HL-60 (cell line): ENCODE measurements at regions not wholly inside any gene's neighbourhood (a gene's known extent, or its start where the extent isn't known, plus 50 kb on each side); places are given as distances from the start of the nearest gene placed in this dataset.

ENCODE experiments used
- DNase-seq, 2 experiments: peaks; one replicate each; pipeline ENCODE4 v3.0.0-alpha.2; 2010 to 2020; ENCODE audit warnings: low read depth in 1 of 2, low spot score in 1 of 2
- H3K27ac ChIP-seq: fragments of 250-450 bp; sonication (Bioruptor Pico); replicated peaks from 2 replicates; pipeline ENCODE4 v1.5.1; 2020; ENCODE audit warnings: mild to moderate bottlenecking, moderate library complexity
- H3K27me3 ChIP-seq: fragments of 250-450 bp; sonication (Bioruptor Pico); 2 replicates; pipeline ENCODE4 v1.5.1; 2021; ENCODE audit warnings: mild to moderate bottlenecking, moderate library complexity; ENCODE audit not compliant: insufficient read depth, poor library complexity, severe bottlenecking
- H3K4me3 ChIP-seq: replicated peaks from 2 replicates; pipeline ENCODE4 v1.5.1; 2011; ENCODE audit warnings: mild to moderate bottlenecking, control low read depth, low read length; ENCODE audit not compliant: insufficient read depth
- CTCF ChIP-seq: IDR thresholded peaks from one replicate; pipeline ENCODE4 v1.5.1; 2011; ENCODE audit warnings: low read length, control low read depth, inconsistent platforms; ENCODE audit not compliant: insufficient read depth
- GABPA ChIP-seq: IDR thresholded peaks from 2 replicates; pipeline ENCODE4 v1.6.1; 2012; ENCODE audit warnings: low read depth
- POLR2AphosphoS5 ChIP-seq: IDR thresholded peaks from 2 replicates; pipeline ENCODE4 v1.6.1; 2012; ENCODE audit warnings: low read depth
- SPI1 ChIP-seq: IDR thresholded peaks from 2 replicates; pipeline ENCODE4 v1.6.1; 2012; ENCODE audit warnings: low read depth, mild to moderate bottlenecking, borderline replicate concordance
- TF ChIP-seq, protein P1 (sequence below): IDR thresholded peaks from 2 replicates; pipeline ENCODE4 v1.6.1; 2012; ENCODE audit warnings: low read depth; ENCODE audit not compliant: insufficient replicate concordance

- no peak overlapping the region for H3K4me3 ChIP-seq
- H3K27me3 ChIP-seq, result peaks cover 4% of the 10 kb centered on the region
- H3K27ac ChIP-seq, result no peak overlapping the region
- no peak for DNase-seq
- TF ChIP-seq, protein P1, sequence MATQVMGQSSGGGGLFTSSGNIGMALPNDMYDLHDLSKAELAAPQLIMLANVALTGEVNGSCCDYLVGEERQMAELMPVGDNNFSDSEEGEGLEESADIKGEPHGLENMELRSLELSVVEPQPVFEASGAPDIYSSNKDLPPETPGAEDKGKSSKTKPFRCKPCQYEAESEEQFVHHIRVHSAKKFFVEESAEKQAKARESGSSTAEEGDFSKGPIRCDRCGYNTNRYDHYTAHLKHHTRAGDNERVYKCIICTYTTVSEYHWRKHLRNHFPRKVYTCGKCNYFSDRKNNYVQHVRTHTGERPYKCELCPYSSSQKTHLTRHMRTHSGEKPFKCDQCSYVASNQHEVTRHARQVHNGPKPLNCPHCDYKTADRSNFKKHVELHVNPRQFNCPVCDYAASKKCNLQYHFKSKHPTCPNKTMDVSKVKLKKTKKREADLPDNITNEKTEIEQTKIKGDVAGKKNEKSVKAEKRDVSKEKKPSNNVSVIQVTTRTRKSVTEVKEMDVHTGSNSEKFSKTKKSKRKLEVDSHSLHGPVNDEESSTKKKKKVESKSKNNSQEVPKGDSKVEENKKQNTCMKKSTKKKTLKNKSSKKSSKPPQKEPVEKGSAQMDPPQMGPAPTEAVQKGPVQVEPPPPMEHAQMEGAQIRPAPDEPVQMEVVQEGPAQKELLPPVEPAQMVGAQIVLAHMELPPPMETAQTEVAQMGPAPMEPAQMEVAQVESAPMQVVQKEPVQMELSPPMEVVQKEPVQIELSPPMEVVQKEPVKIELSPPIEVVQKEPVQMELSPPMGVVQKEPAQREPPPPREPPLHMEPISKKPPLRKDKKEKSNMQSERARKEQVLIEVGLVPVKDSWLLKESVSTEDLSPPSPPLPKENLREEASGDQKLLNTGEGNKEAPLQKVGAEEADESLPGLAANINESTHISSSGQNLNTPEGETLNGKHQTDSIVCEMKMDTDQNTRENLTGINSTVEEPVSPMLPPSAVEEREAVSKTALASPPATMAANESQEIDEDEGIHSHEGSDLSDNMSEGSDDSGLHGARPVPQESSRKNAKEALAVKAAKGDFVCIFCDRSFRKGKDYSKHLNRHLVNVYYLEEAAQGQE, result no peak
- TF ChIP-seq GABPA (no peak), CTCF (no peak), POLR2AphosphoS5 (no peak), SPI1 (no peak)
Observed at GRCh38 chr3:159126261-159127020, 324.6 kb downstream of the MFSD1 start.

- no peak overlapping the region for H3K4me3 ChIP-seq
- TF ChIP-seq CTCF, result no peak
- no peak for TF ChIP-seq POLR2AphosphoS5
- TF ChIP-seq, protein P1, result no peak
- no peak for TF ChIP-seq GABPA
- no peak for TF ChIP-seq SPI1
- H3K27me3 ChIP-seq, result peaks cover 10% of the 10 kb centered on the region
- H3K27ac ChIP-seq, result no peak overlapping the region
- no peak for DNase-seq
Observed at GRCh38 chr3:159127021-159127392, 325.2 kb downstream of the MFSD1 start.

- H3K27ac ChIP-seq, result no peak overlapping the region
- no peak; the same call in 1 of the 2 replicates for TF ChIP-seq SPI1
- no peak for TF ChIP-seq CTCF
- no peak for TF ChIP-seq POLR2AphosphoS5
- no peak for TF ChIP-seq GABPA
- TF ChIP-seq, protein P1, result no peak
- H3K4me3 ChIP-seq, result no peak overlapping the region
- H3K27me3 ChIP-seq, result peaks cover 14% of the 10 kb centered on the region
- peak in 1 of 2 experiments; percentile 8 for DNase-seq
Observed at GRCh38 chr3:159128628-159129027, 326.8 kb downstream of the MFSD1 start.
